OCI-LY7 (cell line): ENCODE measurements at regions not wholly inside any gene's neighbourhood (a gene's known extent, or its start where the extent isn't known, plus 50 kb on each side); places are given as distances from the start of the nearest gene placed in this dataset.

ENCODE experiments used
- BruUV-seq: library from RNA; stranded (reverse); fragments of 400-500 nt; replicated peaks from 2 replicates; lab custom pipeline; 2021; lab: Mats Ljungman, UMichigan
- CTCF ChIA-PET: fragments of 300-600 bp; sonication (Branson Sonifier 250); formaldehyde crosslinking; loops from one replicate; lab custom pipeline; 2022; ENCODE audit warnings: antibody characterized with exemption; ENCODE audit not compliant: unreplicated experiment; lab: Charles Lee
- POLR2A ChIA-PET: fragments of 300-600 bp; sonication (Branson Sonifier 250); formaldehyde crosslinking; loops from one replicate; lab custom pipeline; 2022; ENCODE audit warnings: antibody characterized with exemption; lab: Charles Lee
- DNase-seq: peaks from one replicate; pipeline ENCODE4 v3.0.0-alpha.2; 2015; ENCODE audit warnings: low spot score
- H2AFZ ChIP-seq: fragments of 200-600 bp; sonication (generic), shearing (Covaris generic); 2 replicates; pipeline ENCODE4 v1.6.1; 2014; ENCODE audit warnings: mild to moderate bottlenecking, antibody characterized with exemption, low read length, moderate library complexity
- H3K27ac ChIP-seq: fragments of 200-600 bp; sonication (generic); 2 replicates; pipeline ENCODE4 v1.5.1; 2014; ENCODE audit warnings: mixed run types, low read depth, mild to moderate bottlenecking, moderate library complexity, low read length, inconsistent platforms; ENCODE audit not compliant: poor library complexity, severe bottlenecking
- H3K36me3 ChIP-seq: fragments of 200-600 bp; sonication (generic); 2 replicates; pipeline ENCODE4 v1.6.1; 2014; ENCODE audit warnings: mild to moderate bottlenecking, antibody characterized with exemption, low read length, moderate library complexity, mixed read lengths; ENCODE audit not compliant: insufficient read depth
- H3K4me1 ChIP-seq: fragments of 200-600 bp; sonication (generic); 2 replicates; pipeline ENCODE4 v1.5.1; 2014; ENCODE audit warnings: mild to moderate bottlenecking, low read length; ENCODE audit not compliant: insufficient read depth, poor library complexity, severe bottlenecking
- H3K4me2 ChIP-seq: fragments of 200-600 bp; sonication (generic); 2 replicates; pipeline ENCODE4 v1.6.1; 2014; ENCODE audit warnings: mild to moderate bottlenecking, low read length
- H3K4me3 ChIP-seq: fragments of 200-600 bp; sonication (generic); 2 replicates; pipeline ENCODE4 v1.5.1; 2014; ENCODE audit warnings: mild to moderate bottlenecking, low read depth, low read length; ENCODE audit not compliant: poor library complexity, severe bottlenecking
- H3K79me2 ChIP-seq: fragments of 200-600 bp; sonication (generic); 2 replicates; pipeline ENCODE4 v1.6.1; 2016; ENCODE audit warnings: low read depth, mild to moderate bottlenecking, low read length, moderate library complexity, mixed read lengths; ENCODE audit not compliant: insufficient read depth
- H3K9me2 ChIP-seq: fragments of 200-600 bp; sonication (generic); 2 replicates; pipeline ENCODE4 v1.6.1; 2016; ENCODE audit warnings: mild to moderate bottlenecking, low read length, mixed read lengths; ENCODE audit not compliant: insufficient read depth
- H3K9me3 ChIP-seq: fragments of 200-600 bp; sonication (generic); 2 replicates; pipeline ENCODE4 v1.6.1; 2014; ENCODE audit warnings: mild to moderate bottlenecking, mixed run types, low read length, mixed read lengths
- H4K20me1 ChIP-seq: fragments of 200-600 bp; sonication (generic); 2 replicates; pipeline ENCODE4 v1.6.1; 2014; ENCODE audit warnings: mild to moderate bottlenecking, antibody characterized with exemption, low read length, moderate library complexity, mixed read lengths; ENCODE audit not compliant: insufficient read depth
- EZH2phosphoT487 ChIP-seq: fragments of 200-600 bp; sonication (generic); IDR thresholded peaks from 2 replicates; pipeline ENCODE4 v1.6.1; 2018; ENCODE audit warnings: low read depth, borderline replicate concordance, mild to moderate bottlenecking, mixed run types, antibody characterized with exemption, low read length, moderate library complexity, mixed read lengths
- intact Hi-C: fragments of 100-400 bp; cut with micrococcal nuclease; formaldehyde crosslinking; loops from one replicate; pipeline ENCODE4 v1.10.0; 2022; ENCODE audit not compliant: unreplicated experiment
- TF ChIP-seq, protein P1 (sequence below): fragments of 200-600 bp; sonication (generic); conservative IDR thresholded peaks from 2 replicates; pipeline ENCODE4 v1.5.1; 2014; ENCODE audit warnings: mild to moderate bottlenecking, antibody characterized with exemption, low read length, moderate library complexity, mixed read lengths

DNA sequence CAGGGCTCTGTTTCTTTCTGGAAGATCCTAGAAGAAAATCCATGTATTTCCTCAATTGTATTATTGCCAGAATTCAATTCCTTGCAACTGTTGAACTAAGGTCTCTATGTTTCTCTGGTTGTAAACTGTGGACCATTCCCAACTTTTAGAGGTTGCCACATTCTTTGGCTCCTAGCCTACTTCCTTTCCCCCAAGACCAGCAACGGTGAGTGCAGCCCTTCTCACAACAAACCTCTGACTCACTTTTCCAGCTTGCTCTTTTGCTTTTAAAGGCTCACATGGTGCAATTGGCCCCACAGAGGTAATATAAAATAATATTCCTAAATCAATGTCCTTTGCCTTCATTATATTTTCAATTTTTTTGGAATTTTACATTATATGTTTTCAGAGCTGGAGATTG, 371.3 kb downstream of the SLITRK5 start:
- intact Hi-C loops, result no loop called here
- H3K9me3 ChIP-seq, result no peaks in the 10 kb centered on the region
- peaks cover 6% of the 10 kb centered on the region; the same call in 1 of the 2 replicates for H3K9me2 ChIP-seq
- CTCF ChIA-PET, result no interaction called here
- no TSS peak for BruUV-seq
- H3K4me1 ChIP-seq, result no peaks in the 10 kb centered on the region
- POLR2A ChIA-PET, result no interaction called here
- H3K4me2 ChIP-seq, result no peak overlapping the region
- no peak overlapping the region for H2AFZ ChIP-seq
- DNase-seq, result no peak
- H3K27ac ChIP-seq, result no peak overlapping the region
- TF ChIP-seq EZH2phosphoT487, result no peak
- TF ChIP-seq, protein P1, sequence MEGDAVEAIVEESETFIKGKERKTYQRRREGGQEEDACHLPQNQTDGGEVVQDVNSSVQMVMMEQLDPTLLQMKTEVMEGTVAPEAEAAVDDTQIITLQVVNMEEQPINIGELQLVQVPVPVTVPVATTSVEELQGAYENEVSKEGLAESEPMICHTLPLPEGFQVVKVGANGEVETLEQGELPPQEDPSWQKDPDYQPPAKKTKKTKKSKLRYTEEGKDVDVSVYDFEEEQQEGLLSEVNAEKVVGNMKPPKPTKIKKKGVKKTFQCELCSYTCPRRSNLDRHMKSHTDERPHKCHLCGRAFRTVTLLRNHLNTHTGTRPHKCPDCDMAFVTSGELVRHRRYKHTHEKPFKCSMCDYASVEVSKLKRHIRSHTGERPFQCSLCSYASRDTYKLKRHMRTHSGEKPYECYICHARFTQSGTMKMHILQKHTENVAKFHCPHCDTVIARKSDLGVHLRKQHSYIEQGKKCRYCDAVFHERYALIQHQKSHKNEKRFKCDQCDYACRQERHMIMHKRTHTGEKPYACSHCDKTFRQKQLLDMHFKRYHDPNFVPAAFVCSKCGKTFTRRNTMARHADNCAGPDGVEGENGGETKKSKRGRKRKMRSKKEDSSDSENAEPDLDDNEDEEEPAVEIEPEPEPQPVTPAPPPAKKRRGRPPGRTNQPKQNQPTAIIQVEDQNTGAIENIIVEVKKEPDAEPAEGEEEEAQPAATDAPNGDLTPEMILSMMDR, result no peak
- H3K4me3 ChIP-seq, result no peak overlapping the region
- no peaks in the 10 kb centered on the region for H3K36me3 ChIP-seq
- no peaks in the 10 kb centered on the region for H3K79me2 ChIP-seq
- no peaks in the 10 kb centered on the region for H4K20me1 ChIP-seq

DNA sequence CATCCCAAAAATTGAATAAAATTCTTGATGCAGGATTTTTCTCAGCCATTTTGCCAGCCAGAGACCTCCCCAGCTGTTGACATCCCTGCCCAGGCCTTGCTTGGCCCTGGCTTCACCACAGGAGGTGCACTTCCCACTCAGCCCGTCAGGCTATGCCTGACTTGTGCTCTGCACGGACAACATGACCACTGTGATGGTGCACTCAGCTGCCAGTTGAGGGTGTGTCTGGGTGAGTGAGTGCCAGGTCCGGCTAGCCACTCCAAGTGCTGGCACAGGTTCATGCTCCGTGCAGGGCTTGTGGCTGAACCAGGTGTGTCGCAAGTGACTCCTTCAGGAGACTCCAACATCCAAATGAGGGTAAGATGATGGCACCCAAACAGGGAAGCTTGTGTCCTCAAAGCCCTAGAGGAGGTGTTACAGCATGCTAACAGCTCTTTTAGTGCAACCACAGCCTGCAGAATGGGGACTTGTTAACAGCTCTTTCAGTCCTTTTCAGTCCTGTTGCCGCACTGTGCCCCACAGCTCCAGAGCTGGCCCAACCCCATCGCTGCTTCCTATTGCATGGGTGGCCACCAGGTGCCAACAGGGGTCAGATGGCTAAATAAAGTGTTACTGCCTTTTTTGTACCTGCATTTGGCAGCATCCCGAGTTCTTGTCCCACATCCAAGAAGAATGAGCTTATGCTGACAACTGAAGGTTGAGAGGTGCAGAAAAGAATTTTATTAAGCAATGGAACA, 380.7 kb downstream of the SLITRK5 start:
- POLR2A ChIA-PET, result no interaction called here
- DNase-seq, result no peak
- H3K9me2 ChIP-seq, result no peaks in the 10 kb centered on the region
- no peak overlapping the region for H3K4me3 ChIP-seq
- no peak overlapping the region for H3K4me2 ChIP-seq
- no peaks in the 10 kb centered on the region for H3K36me3 ChIP-seq
- no peaks in the 10 kb centered on the region for H3K79me2 ChIP-seq
- intact Hi-C loops, result no loop called here
- no TSS peak for BruUV-seq
- no peaks in the 10 kb centered on the region for H4K20me1 ChIP-seq
- H3K9me3 ChIP-seq, result peaks cover 6% of the 10 kb centered on the region; the same call in 1 of the 2 replicates
- CTCF ChIA-PET, result no interaction called here
- H3K4me1 ChIP-seq, result no peaks in the 10 kb centered on the region
- no peak overlapping the region for H3K27ac ChIP-seq
- H2AFZ ChIP-seq, result no peak overlapping the region
- TF ChIP-seq, protein P1, result no peak
- TF ChIP-seq EZH2phosphoT487, result no peak

GRCh38 chr13:88063741-88064140, 392.6 kb downstream of the SLITRK5 start:
- Histone ChIP-seq H3K4me1 (no peaks in the 10 kb centered on the region), H4K20me1 (no peaks in the 10 kb centered on the region)

More at GRCh38 chr13:88063741-88064140, 392.6 kb downstream of the SLITRK5 start:
- H3K9me2 ChIP-seq, result no peaks in the 10 kb centered on the region
- no peak overlapping the region for H2AFZ ChIP-seq
- intact Hi-C loops, result no loop called here
- POLR2A ChIA-PET, result no interaction called here
- no peak overlapping the region for H3K4me2 ChIP-seq
- no peak for DNase-seq
- H3K9me3 ChIP-seq, result no peaks in the 10 kb centered on the region
- BruUV-seq, result no TSS peak
- H3K79me2 ChIP-seq, result no peaks in the 10 kb centered on the region
- TF ChIP-seq EZH2phosphoT487, result no peak
- TF ChIP-seq, protein P1, result no peak
- CTCF ChIA-PET, result no interaction called here
- no peak overlapping the region for H3K4me3 ChIP-seq
- H3K27ac ChIP-seq, result no peak overlapping the region
- H3K36me3 ChIP-seq, result no peaks in the 10 kb centered on the region
